ENCODE measurements at regions not wholly inside any gene's neighbourhood (a gene's known extent, or its start where the extent isn't known, plus 50 kb on each side); places are given as distances from the start of the nearest gene placed in this dataset.

GRCh38 chr9:134251296-134252069 lies 74.8 kb upstream of the RXRA start:
- no peak for DNase-seq

GRCh38 chr9:134252084-134252830 lies 74.0 kb upstream of the RXRA start:
- no peak for DNase-seq

GRCh38 chr9:134253606-134254205 lies 72.5 kb upstream of the RXRA start:
- no peak for DNase-seq

- DNase-seq, result no peak
Observed at GRCh38 chr9:134258332-134258731, 67.9 kb upstream of the RXRA start.

GRCh38 chr9:134258828-134259546 lies 67.3 kb upstream of the RXRA start:
- no peak for DNase-seq

GRCh38 chr9:134259708-134260107 lies 66.5 kb upstream of the RXRA start:
- no peak for DNase-seq

GRCh38 chr9:134260801-134261200 lies 65.5 kb upstream of the RXRA start:
- no peak for DNase-seq

GRCh38 chr9:134262035-134262434 lies 64.2 kb upstream of the RXRA start:
- no peak for DNase-seq

GRCh38 chr9:134263596-134263995 lies 62.7 kb upstream of the RXRA start:
- no peak for DNase-seq

GRCh38 chr9:134264169-134264568 lies 62.1 kb upstream of the RXRA start:
- no peak for DNase-seq

GRCh38 chr9:134265078-134265477 lies 61.2 kb upstream of the RXRA start:
- no peak for DNase-seq

GRCh38 chr9:134266418-134266817 lies 59.8 kb upstream of the RXRA start:
- no peak for DNase-seq

- DNase-seq, result no peak
Observed at GRCh38 chr9:134267305-134267880, 58.9 kb upstream of the RXRA start.

- DNase-seq, result peak; percentile 0
Observed at GRCh38 chr9:134267881-134268724, 58.2 kb upstream of the RXRA start.

- no peak for DNase-seq
Observed at GRCh38 chr9:134268747-134269146, 57.5 kb upstream of the RXRA start.

GRCh38 chr9:134271338-134272301 lies 54.6 kb upstream of the RXRA start:
- no peak for DNase-seq

GRCh38 chr9:134272302-134273023 lies 53.8 kb upstream of the RXRA start:
- no peak for DNase-seq

GRCh38 chr9:134273647-134274046 lies 52.6 kb upstream of the RXRA start:
- no peak for DNase-seq

GRCh38 chr9:134275375-134275774 lies 50.9 kb upstream of the RXRA start:
- DNase-seq, result no peak

All from CD4-positive, alpha-beta T cell treated with Interleukin-4 for 4 hours (primary cell).